ENCODE measurements at regions not wholly inside any gene's neighbourhood (a gene's known extent, or its start where the extent isn't known, plus 50 kb on each side); places are given as distances from the start of the nearest gene placed in this dataset.
A peak's percentile ranks its signal among the peaks of the same experiment; 100 is the strongest.

DNA sequence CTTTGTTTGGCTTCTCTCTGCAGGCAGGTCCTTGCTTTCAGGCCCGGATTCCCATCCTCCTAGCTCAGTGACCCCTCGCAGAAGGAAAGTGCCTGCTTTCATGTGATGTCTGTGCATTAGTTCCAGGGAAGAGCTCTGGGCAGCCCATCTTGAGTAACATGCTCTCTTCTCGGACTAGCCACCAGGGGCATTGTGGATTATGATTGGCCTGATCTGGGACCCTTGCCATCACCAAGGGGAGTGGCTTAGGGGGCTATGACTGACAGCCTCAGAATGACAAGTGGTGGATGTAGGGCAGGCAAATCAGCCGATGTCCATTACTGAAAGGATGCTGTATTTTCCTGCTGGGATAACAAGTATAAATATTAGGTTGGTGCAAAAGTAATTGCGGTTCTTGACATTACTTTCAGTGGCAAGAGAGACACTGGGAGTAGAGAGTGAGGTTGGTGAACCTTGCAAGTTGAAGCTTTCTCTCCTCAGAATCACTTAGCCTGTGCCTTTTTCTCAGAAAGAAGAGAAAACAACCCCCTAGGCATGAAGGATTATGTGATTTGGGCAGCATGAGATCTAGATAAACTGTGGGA lies 71.5 kb upstream of the MPHOSPH6 start:
- DNase-seq (ENCODE audit: low spot score) = no peak

DNA sequence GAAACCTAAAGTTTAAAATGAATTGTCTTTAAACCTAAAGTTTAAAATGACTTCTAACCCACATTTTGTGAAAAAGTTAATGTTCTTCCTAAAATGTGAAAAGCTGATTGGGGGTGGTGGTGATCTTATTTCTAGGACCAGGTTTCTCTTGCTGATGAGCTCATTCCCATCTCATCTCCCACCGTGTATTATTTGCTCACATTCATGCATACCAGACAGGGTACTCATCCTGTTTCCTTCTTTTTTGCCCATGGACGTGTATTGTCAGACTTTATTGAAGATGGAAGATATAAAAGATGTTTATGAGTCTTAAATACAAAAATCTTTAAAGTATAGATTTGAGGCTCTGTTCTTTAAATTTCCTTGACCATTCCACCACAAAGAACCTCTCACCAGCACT lies 70.1 kb upstream of the MPHOSPH6 start:
- no peak for DNase-seq (ENCODE audit: low spot score)

DNA sequence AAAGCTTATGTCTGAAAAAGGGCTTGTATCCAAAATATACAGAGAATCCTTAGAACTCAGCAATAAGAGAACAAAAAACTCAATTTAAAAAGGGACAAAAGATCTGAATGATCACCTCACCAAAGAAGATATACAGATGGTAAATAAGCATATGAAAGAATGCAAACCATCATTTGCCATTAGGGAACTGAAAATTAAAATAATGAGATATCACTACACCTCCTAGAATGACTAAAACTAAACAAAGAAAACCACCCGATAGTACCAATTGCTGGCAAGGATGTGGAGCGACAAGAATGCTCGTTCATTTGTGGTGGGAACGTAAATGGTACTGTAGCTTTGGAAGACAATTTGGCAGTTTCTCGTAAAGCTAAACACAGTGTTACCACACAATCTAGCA lies 66.9 kb upstream of the MPHOSPH6 start:
- DNase-seq (ENCODE audit: low spot score) = no peak

DNA sequence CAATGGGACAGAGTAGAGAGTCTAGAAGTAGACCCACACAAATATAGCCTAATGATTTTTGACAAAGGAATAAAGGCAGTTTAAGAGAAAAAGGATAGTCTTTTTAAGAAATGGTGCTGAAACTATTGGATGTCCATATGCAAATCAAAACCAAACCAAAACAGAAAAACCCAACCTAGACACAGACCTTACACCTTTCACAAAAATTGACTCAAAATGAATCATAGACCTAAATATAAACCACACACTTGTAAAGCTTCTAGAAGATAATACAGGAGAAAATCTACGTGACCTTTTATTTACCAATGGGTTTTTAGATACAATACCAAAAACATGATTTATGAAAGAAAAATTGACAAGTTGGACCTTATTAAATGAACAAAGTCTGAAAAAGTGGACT lies 66.4 kb upstream of the MPHOSPH6 start:
- no peak for DNase-seq (ENCODE audit: low spot score)

DNA sequence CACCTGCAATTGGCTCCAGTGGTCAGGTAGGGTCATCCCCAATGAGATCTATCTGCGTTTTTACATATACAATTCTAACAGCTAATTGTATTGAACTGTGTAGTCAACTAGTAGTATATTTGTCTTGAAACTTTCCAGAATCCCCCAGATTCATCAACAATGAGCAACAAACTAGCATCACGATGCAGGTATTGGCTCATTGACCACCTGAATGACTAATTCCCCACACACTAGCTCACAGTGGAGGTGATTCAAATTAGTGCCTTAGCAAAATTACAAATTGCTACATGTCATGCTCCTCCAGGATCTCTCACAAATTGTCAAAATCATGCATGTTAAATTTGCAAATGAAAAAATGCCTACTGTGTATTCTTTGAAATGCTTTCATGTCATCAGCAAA lies 62.8 kb upstream of the MPHOSPH6 start:
- DNase-seq (ENCODE audit: low spot score) = no peak

DNA sequence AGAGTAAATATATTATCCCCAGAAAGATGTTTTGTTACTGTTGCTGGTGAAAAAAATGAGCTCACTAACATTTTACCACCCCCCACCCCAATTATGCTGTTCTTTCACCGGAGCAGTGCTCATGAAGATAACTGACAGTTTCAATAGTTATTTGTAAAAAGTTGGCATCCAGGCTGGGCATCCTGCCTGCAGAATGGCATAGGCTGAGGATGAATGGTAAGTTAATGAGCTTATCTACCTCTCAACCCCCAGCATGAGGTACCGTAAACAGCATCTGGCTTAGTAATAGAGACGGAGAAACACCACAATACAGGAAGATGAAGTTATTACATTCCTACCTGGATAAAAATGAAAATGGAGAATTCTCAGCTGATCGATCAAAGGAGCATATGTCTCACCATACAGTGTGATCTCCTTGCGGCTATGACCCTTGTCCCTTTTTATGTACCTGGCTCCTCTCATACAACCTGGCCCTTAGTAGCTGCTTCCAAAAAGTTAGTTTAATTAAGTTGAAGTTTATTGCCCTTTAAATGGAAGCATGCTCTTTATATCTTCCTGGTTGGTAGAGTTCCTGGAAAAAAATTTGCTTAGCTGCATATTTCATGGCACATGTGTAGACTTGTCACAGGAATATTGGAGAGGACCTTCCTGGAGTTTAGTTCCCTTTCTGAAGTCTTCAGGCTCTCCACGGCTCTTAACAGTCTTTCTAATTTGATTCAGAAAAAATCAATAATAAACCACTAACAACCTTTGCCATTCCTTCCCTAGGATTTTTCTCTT lies 61.2 kb upstream of the MPHOSPH6 start:
- DNase-seq (ENCODE audit: low spot score) = no peak

DNA sequence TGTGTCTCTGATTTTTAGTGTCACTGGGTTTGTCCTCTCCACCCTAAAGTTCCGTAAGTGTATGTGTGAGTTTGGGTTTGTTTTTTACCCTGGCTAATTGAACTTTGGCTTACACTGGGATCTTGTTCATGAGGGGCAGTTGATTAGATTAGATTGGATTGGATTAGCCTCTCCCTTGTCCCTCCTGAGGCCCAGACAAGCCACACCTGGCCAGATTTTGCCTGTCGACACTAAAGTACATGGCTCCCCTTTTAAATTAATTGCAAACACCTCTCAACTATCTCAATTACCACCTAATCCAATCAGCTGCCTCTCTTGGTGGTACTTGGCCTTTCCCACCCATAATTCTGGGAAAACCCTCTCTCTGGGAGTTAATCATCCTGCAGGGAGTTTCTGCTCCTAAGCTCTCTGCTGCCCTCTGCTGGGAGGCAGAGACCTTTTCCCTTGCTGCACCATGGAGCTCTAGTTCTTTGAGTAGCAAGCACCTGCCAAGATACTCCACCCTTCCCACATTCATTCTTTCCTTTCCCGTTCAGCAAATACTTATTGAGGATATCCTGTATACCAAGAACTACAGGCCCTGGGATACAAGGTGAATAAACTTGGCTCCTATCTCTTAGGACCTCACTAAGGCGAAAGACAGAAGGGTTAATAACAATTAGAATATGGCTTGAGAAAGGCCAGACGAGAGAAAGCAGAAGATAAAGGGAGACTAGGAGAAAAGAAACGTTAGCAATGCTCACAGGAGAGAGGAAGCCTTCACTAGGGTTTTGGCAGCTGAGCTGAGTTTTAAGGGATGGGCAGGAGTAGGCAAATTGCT lies 60.0 kb upstream of the MPHOSPH6 start:
- peak; percentile 32 for DNase-seq (ENCODE audit: low spot score)

DNA sequence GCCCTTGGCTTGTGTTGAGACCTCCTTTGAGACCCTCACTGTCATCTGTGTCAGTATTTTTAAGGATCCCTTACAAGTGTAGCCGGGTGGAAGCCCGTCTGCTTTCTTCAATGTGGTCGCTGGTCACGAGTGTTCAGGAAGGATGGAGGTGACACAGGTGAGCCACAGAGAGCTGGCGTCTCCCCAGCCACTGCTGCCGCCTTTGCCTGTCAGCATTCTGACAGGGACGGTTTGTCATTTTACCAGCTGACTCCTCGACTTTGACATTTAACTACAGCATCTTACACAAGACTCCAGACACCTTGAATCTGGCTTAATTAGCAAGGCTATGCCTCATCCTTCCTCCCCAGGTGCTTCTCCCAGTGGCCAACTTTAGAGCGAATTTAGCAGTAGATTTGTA lies 56.3 kb upstream of the MPHOSPH6 start:
- no peak for DNase-seq (ENCODE audit: low spot score)

DNA sequence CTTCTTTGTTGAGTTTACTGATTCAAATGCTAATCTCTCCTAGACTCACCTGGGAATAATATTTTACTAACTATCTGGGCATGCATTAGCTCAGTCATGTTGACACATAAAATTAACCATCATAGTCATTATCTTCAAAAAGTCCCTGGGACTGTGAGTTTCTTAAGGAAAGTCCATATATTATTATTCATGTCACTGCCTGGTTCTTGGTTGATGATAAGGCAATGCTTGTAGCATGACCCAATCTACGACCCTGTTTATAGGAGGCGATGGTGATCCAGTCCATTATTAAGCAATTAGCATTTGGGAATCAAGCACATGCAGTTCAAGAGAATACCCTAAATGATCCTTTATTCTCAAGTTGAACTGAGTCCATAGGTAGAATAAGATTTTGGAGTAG lies 54.8 kb upstream of the MPHOSPH6 start:
- no peak for DNase-seq (ENCODE audit: low spot score)

DNA sequence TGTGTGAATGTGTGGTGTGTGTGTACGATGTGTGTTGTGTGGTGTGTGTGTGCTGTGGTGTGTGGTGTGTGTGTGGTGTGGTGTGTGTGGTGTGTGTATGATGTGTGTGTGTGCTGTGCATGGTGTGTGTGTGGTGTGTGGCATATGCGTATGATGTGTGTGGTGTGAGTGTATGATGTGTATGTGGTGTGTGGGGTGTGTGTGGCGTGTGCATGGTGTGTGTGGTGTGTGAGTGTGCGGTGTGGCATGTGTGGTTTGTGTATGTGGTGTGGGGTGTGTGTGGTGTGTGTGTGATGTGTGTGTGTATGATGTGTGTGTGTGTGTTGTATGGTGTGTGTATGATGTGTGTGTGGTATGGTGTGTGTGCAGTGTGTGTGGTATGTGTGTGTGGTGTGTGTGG lies 50.5 kb upstream of the MPHOSPH6 start:
- no peak for DNase-seq (ENCODE audit: low spot score)
